A549 (cell line): ENCODE measurements at regions not wholly inside any gene's neighbourhood (a gene's known extent, or its start where the extent isn't known, plus 50 kb on each side); places are given as distances from the start of the nearest gene placed in this dataset.

Experiments
- ATAC-seq, 2 experiments: fragments of 200-7000 bp in 1 of 2; fragments of >200 bp in 1 of 2; cut with Nextera tagmentation in 1 of 2; cut with Tn5 transposase in 1 of 2; 3 replicates each; pipeline versions ENCODE4 v1.8.0 to v1.9.1; 2018 to 2020; ENCODE audit warnings: mild to moderate bottlenecking in 1 of 2, moderate library complexity in 1 of 2
- CTCF ChIA-PET: fragments of 300-600 bp; sonication (Branson Sonifier 250); formaldehyde crosslinking; extraction: SDS; loops from one replicate; lab custom pipeline; 2021; ENCODE audit warnings: antibody characterized with exemption, inconsistent platforms; lab: Yijun Ruan, JAX
- POLR2A ChIA-PET: fragments of 350-600 bp; formaldehyde crosslinking; extraction: SDS; loops from one replicate; lab custom pipeline; 2021; ENCODE audit warnings: antibody characterized with exemption, inconsistent platforms; lab: Yijun Ruan, JAX
- DNase-seq, 2 experiments: peaks; one replicate each; pipeline versions ENCODE4 v3.0.0 to v3.0.0-alpha.2; 2011 to 2016; ENCODE audit warnings: low read depth in 1 of 2, low spot score in 1 of 2
- FAIRE-seq: peaks from 2 replicates; lab custom pipeline; 2011; peaks lifted over from hg19 to GRCh38; lab: Jason Lieb, UNC
- H3K27ac ChIP-seq, 2 experiments: fragments of >200 bp; sonication (Bioruptor Twin); formaldehyde crosslinking; 3 replicates each; pipeline ENCODE4 v1.5.1; 2016 to 2017
- H3K4me1 ChIP-seq: fragments of >200 bp; sonication (Bioruptor Twin); formaldehyde crosslinking; 3 replicates; pipeline ENCODE4 v1.6.1; 2016
- H3K4me2 ChIP-seq: fragments of >200 bp; sonication (Bioruptor Twin); formaldehyde crosslinking; 3 replicates; pipeline ENCODE4 v1.6.1; 2016
- H3K4me3 ChIP-seq: fragments of >200 bp; sonication (Bioruptor Twin); formaldehyde crosslinking; 3 replicates; pipeline ENCODE4 v1.5.1; 2016
- H3K9me3 ChIP-seq: fragments of >200 bp; sonication (Bioruptor Twin); formaldehyde crosslinking; 3 replicates; pipeline ENCODE4 v1.6.1; 2016
- BHLHE40 ChIP-seq: IDR thresholded peaks from 2 replicates; pipeline ENCODE4 v1.6.1; 2012; ENCODE audit warnings: low read depth, low read length, inconsistent platforms
- CEBPB ChIP-seq, 2 experiments: fragments of >200 bp in 1 of 2; sonication (Bioruptor Twin) in 1 of 2; formaldehyde crosslinking in 1 of 2; IDR thresholded peaks; 2 replicates each; pipeline ENCODE4 v1.6.1; 2012 to 2016
- CHD4 ChIP-seq: fragments of 200-600 bp; sonication (generic); IDR thresholded peaks from 2 replicates; pipeline ENCODE4 v1.6.1; 2016; ENCODE audit warnings: antibody characterized with exemption, mild to moderate bottlenecking, borderline replicate concordance
- EHF ChIP-seq: fragments of 250-450 bp; sonication (Bioruptor Pico); IDR thresholded peaks from 2 replicates; pipeline ENCODE4 v1.5.0; 2020; ENCODE audit warnings: mild to moderate bottlenecking
- EHMT2 ChIP-seq: fragments of 200-600 bp; sonication (generic); IDR thresholded peaks from 2 replicates; pipeline ENCODE4 v1.6.1; 2016; ENCODE audit warnings: antibody characterized with exemption, low read depth, mild to moderate bottlenecking, moderate library complexity
- HOXB5 ChIP-seq: fragments of 250-450 bp; sonication (Bioruptor Pico); IDR thresholded peaks from 2 replicates; pipeline ENCODE4 v1.5.0; 2020; ENCODE audit warnings: mild to moderate bottlenecking, moderate library complexity
- JUNB ChIP-seq: fragments of >200 bp; sonication (Bioruptor Twin); formaldehyde crosslinking; IDR thresholded peaks from 2 replicates; pipeline ENCODE4 v1.6.1; 2016
- NR3C1 ChIP-seq: fragments of >200 bp; sonication (Bioruptor Twin); formaldehyde crosslinking; IDR thresholded peaks from 3 replicates; pipeline ENCODE4 v1.6.1; 2017
- RARB ChIP-seq: fragments of 250-450 bp; sonication (Bioruptor Pico); IDR thresholded peaks from 2 replicates; pipeline ENCODE4 v1.8.0; 2021; ENCODE audit warnings: mild to moderate bottlenecking, moderate library complexity
- ZFP36 ChIP-seq: fragments of 450-650 bp; IDR thresholded peaks from 2 replicates; pipeline ENCODE4 v1.6.1; 2014; ENCODE audit warnings: borderline replicate concordance; ENCODE audit not compliant: partially characterized antibody
- WGBS: methylation state at CpG from one replicate; pipeline ENCODE4 v1.1.6; 2017; ENCODE audit errors: missing lambda C conversion rate; 5-methylcytosine and 5-hydroxymethylcytosine counted together
- TF ChIP-seq, protein P1 (sequence below): fragments of >200 bp; sonication (Bioruptor Twin); formaldehyde crosslinking; IDR thresholded peaks from 2 replicates; pipeline ENCODE4 v1.6.1; 2016
- TF ChIP-seq, protein P2 (sequence below): fragments of 150-350 bp; IDR thresholded peaks from 2 replicates; pipeline ENCODE4 v1.6.1; 2014; ENCODE audit warnings: low read depth, mild to moderate bottlenecking, low read length
- TF ChIP-seq, protein P3 (sequence below): fragments of >200 bp; sonication (Bioruptor Twin); formaldehyde crosslinking; IDR thresholded peaks from 3 replicates; pipeline ENCODE4 v1.5.1; 2016
- TF ChIP-seq, protein P4 (sequence below): fragments of >200 bp; sonication (Bioruptor Twin); formaldehyde crosslinking; IDR thresholded peaks from 3 replicates; pipeline ENCODE4 v1.6.1; 2016
- TF ChIP-seq, protein P5 (sequence below): IDR thresholded peaks from 2 replicates; pipeline ENCODE4 v1.6.1; 2012; ENCODE audit warnings: low read depth, borderline replicate concordance
- TF ChIP-seq, protein P6 (sequence below): fragments of 450-650 bp; IDR thresholded peaks from 2 replicates; pipeline ENCODE4 v1.6.1; 2014; ENCODE audit warnings: antibody characterized with exemption

DNA sequence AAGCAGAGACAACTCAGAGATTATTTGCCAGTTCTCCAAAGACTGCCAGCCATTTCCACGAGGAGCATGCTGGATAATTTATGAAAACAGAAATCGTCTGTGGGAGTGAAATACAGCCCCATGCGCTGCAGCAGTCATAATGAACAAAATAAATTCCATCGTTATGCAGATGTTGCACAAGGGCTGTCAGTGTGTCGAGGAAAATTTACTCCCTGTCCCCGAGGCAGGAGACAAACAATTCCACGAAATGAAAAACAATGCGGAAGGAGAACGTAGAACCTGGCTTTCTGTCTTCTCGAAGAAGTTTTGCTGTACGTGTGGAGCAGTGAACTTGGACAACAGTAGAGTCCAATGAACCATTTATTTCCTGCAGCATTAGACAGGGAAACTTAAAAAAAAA is 399.4 kb downstream of the CD83 start:
- Histone ChIP-seq H3K27ac (no peak overlapping the region), H3K9me3 (no peaks in the 10 kb centered on the region), H3K4me2 (no peak overlapping the region), H3K4me3 (no peak overlapping the region), H3K4me1 (no peaks in the 10 kb centered on the region)
- FAIRE-seq (no peak), ATAC-seq (no peak), DNase-seq (no peak)
- 78% methylated on average over 11 of the region's 11 CpGs for WGBS
- POLR2A ChIA-PET, result no interaction called here
- CTCF ChIA-PET, result no interaction called here
- TF ChIP-seq CHD4 (no peak), NR3C1 (no peak), BHLHE40 (no peak), RARB (no peak), EHMT2 (no peak), JUNB (no peak), CEBPB (IDR thresholded peaks at IDR 0.05) (no peak), EHF (CRISPR knock-in tag) (no peak)
- TF ChIP-seq, protein P1, sequence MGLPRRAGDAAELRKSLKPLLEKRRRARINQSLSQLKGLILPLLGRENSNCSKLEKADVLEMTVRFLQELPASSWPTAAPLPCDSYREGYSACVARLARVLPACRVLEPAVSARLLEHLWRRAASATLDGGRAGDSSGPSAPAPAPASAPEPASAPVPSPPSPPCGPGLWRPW, result no peak

DNA sequence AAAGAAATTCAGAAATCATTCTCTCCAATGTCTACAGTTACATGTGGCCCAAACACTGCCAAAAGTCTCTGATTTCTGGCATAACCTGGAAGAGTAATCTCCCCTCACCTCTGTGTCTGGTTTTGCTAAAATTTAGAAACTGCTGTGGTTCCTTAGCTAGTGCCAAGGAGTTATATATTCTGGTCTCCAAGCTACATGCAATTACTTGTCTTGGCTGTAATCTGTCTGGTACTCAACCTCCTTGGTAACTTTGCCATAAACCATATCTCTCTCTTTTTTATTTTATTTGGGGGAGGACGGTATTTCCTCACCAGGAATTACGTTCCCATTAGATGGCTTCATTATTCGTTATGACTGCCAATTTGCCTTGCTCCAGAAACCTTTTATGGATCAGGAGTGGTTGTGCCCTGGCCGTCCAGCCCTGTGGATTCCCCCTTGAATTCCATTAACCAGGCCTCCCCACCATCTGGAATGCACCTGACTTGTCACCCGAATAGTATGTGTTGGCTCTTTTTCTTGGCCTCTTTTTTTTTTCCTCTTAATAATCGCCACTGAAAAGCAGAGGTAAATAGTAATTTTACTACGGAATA is 400.0 kb downstream of the CD83 start:
- ATAC-seq, result no peak
- H3K9me3 ChIP-seq, result no peaks in the 10 kb centered on the region
- ChIA-PET CTCF (interaction anchor here (1.1 kb wide), 1 partner anchor 10 kb away, joined by 3 read pairs; no protein-coding TSS in a partner anchor), POLR2A (no interaction called here)
- H3K4me2 ChIP-seq, result no peak overlapping the region
- no peaks in the 10 kb centered on the region for H3K4me1 ChIP-seq
- FAIRE-seq, result no peak
- 83% methylated on average over 7 of the region's 7 CpGs for WGBS
- DNase-seq, result no peak
- H3K4me3 ChIP-seq, result no peak overlapping the region
- TF ChIP-seq ZFP36 (no peak), HOXB5 (CRISPR knock-in tag) (no peak), BHLHE40 (no peak)
- TF ChIP-seq, protein P2, sequence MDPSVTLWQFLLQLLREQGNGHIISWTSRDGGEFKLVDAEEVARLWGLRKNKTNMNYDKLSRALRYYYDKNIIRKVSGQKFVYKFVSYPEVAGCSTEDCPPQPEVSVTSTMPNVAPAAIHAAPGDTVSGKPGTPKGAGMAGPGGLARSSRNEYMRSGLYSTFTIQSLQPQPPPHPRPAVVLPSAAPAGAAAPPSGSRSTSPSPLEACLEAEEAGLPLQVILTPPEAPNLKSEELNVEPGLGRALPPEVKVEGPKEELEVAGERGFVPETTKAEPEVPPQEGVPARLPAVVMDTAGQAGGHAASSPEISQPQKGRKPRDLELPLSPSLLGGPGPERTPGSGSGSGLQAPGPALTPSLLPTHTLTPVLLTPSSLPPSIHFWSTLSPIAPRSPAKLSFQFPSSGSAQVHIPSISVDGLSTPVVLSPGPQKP, result no peak
- TF ChIP-seq, protein P3, sequence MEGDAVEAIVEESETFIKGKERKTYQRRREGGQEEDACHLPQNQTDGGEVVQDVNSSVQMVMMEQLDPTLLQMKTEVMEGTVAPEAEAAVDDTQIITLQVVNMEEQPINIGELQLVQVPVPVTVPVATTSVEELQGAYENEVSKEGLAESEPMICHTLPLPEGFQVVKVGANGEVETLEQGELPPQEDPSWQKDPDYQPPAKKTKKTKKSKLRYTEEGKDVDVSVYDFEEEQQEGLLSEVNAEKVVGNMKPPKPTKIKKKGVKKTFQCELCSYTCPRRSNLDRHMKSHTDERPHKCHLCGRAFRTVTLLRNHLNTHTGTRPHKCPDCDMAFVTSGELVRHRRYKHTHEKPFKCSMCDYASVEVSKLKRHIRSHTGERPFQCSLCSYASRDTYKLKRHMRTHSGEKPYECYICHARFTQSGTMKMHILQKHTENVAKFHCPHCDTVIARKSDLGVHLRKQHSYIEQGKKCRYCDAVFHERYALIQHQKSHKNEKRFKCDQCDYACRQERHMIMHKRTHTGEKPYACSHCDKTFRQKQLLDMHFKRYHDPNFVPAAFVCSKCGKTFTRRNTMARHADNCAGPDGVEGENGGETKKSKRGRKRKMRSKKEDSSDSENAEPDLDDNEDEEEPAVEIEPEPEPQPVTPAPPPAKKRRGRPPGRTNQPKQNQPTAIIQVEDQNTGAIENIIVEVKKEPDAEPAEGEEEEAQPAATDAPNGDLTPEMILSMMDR, result no peak
- no peak overlapping the region for H3K27ac ChIP-seq

DNA sequence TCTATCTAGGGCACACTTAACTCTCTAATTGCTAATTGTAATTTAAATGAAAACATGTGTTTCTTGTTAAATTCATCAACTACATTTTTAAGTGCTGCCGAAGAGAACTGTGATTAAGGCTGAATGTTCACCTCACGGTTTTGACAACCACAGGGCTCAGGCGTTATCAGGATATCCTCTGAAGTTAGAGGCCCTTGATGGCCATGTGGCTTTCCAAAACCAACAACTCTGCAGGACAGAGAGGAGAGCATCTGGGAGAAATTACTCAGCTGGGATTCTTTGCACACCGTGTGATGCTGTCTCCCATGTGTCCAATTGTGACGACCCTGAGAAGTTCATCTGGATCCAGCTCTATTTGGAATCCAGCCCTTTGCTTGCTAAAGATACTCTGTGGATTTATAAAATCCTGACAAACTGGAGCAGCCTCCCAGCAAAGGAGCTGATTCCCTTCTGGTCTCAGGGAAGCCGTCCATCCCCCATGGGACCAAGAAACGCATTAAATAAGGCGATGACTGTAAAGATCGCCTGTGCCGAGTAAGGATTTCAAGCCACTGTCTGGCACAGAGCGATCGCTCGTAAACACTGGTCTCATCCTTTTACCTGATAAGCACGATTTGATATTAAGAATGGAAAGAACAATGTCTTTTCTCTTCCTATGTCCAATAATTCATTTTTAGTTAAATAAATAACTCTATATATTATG is 401.1 kb downstream of the CD83 start:
- Histone ChIP-seq H3K27ac (no peak overlapping the region), H3K4me2 (no peak overlapping the region)
- TF ChIP-seq, protein P4, sequence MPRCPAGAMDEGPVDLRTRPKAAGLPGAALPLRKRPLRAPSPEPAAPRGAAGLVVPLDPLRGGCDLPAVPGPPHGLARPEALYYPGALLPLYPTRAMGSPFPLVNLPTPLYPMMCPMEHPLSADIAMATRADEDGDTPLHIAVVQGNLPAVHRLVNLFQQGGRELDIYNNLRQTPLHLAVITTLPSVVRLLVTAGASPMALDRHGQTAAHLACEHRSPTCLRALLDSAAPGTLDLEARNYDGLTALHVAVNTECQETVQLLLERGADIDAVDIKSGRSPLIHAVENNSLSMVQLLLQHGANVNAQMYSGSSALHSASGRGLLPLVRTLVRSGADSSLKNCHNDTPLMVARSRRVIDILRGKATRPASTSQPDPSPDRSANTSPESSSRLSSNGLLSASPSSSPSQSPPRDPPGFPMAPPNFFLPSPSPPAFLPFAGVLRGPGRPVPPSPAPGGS, result no peak
- TF ChIP-seq, protein P5, sequence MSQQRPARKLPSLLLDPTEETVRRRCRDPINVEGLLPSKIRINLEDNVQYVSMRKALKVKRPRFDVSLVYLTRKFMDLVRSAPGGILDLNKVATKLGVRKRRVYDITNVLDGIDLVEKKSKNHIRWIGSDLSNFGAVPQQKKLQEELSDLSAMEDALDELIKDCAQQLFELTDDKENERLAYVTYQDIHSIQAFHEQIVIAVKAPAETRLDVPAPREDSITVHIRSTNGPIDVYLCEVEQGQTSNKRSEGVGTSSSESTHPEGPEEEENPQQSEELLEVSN, result no peak
- TF ChIP-seq, protein P6, sequence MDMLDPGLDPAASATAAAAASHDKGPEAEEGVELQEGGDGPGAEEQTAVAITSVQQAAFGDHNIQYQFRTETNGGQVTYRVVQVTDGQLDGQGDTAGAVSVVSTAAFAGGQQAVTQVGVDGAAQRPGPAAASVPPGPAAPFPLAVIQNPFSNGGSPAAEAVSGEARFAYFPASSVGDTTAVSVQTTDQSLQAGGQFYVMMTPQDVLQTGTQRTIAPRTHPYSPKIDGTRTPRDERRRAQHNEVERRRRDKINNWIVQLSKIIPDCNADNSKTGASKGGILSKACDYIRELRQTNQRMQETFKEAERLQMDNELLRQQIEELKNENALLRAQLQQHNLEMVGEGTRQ, result no peak
- TF ChIP-seq, all 56 proteins: peak for 0
- FAIRE-seq (no peak), DNase-seq (no peak), ATAC-seq (no peak)
- ChIA-PET CTCF (interaction anchor here (0.8 to 1.1 kb wide), 2 partner anchors 9 to 43 kb away, joined by 3 read pairs; no protein-coding TSS in a partner anchor), POLR2A (no interaction called here)
- 88% methylated on average over 14 of the region's 14 CpGs for WGBS
- H3K4me1 ChIP-seq, result no peaks in the 10 kb centered on the region
- H3K9me3 ChIP-seq, result no peaks in the 10 kb centered on the region
- H3K4me3 ChIP-seq, result no peak overlapping the region
